Astrocyte of the cerebellum (primary cell): ENCODE measurements at regions not wholly inside any gene's neighbourhood (a gene's known extent, or its start where the extent isn't known, plus 50 kb on each side); places are given as distances from the start of the nearest gene placed in this dataset.

Experiments
- DNase-seq: peaks from one replicate; pipeline ENCODE4 v3.0.0-alpha.2; 2011; ENCODE audit warnings: low read depth
- H3K4me3 ChIP-seq: 2 replicates; pipeline ENCODE4 v1.5.1; 2011; ENCODE audit warnings: mild to moderate bottlenecking, low read depth, low read length, moderate library complexity
- in situ Hi-C: cut with HindIII; loops from 2 replicates; pipeline ENCODE4 v1.10.0; 2017; ENCODE audit warnings: low sequenced_read_pairs
- TF ChIP-seq, protein P1 (sequence below): IDR thresholded peaks from 2 replicates; pipeline ENCODE4 v1.5.1; 2012; ENCODE audit warnings: low read length, low read depth, moderate library complexity, mild to moderate bottlenecking; ENCODE audit errors: missing control alignments

- no peak for DNase-seq
- TF ChIP-seq, protein P1, sequence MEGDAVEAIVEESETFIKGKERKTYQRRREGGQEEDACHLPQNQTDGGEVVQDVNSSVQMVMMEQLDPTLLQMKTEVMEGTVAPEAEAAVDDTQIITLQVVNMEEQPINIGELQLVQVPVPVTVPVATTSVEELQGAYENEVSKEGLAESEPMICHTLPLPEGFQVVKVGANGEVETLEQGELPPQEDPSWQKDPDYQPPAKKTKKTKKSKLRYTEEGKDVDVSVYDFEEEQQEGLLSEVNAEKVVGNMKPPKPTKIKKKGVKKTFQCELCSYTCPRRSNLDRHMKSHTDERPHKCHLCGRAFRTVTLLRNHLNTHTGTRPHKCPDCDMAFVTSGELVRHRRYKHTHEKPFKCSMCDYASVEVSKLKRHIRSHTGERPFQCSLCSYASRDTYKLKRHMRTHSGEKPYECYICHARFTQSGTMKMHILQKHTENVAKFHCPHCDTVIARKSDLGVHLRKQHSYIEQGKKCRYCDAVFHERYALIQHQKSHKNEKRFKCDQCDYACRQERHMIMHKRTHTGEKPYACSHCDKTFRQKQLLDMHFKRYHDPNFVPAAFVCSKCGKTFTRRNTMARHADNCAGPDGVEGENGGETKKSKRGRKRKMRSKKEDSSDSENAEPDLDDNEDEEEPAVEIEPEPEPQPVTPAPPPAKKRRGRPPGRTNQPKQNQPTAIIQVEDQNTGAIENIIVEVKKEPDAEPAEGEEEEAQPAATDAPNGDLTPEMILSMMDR = no peak
- H3K4me3 ChIP-seq = no peak overlapping the region
- in situ Hi-C loops = no loop called here
Measured at GRCh38 chr18:22536558-22536957, 118.8 kb upstream of the CTAGE1 start.

GRCh38 chr18:22538426-22538825, 120.7 kb upstream of the CTAGE1 start:
- in situ Hi-C loops = no loop called here
- H3K4me3 ChIP-seq = no peak overlapping the region
- DNase-seq = no peak
- TF ChIP-seq, protein P1 = no peak

- no peak overlapping the region for H3K4me3 ChIP-seq
- in situ Hi-C loops = no loop called here
- TF ChIP-seq, protein P1 = no peak
- DNase-seq = no peak
Measured at GRCh38 chr18:22539051-22539765, 121.5 kb upstream of the CTAGE1 start.

DNA sequence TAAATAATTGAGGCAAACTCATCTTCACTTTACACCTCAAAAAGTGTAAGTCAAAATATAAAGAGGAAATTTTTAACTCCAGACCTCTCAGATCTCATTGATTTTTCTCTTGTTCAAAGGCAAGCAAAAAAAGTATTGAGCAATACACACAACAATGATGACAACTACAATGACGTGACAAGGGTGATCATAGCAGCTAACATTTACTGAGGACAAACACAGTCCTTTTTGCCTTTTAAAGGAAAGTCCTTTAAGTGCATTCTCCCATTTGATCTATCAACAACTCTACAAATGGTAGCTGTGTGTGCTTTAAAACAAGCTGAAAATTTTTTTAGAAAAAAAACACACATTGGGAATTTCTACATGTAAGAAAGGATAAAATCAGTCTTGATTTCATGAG, 123.5 kb upstream of the CTAGE1 start:
- H3K4me3 ChIP-seq = no peak overlapping the region
- TF ChIP-seq, protein P1 = no peak
- no peak for DNase-seq
- in situ Hi-C loops = no loop called here

DNA sequence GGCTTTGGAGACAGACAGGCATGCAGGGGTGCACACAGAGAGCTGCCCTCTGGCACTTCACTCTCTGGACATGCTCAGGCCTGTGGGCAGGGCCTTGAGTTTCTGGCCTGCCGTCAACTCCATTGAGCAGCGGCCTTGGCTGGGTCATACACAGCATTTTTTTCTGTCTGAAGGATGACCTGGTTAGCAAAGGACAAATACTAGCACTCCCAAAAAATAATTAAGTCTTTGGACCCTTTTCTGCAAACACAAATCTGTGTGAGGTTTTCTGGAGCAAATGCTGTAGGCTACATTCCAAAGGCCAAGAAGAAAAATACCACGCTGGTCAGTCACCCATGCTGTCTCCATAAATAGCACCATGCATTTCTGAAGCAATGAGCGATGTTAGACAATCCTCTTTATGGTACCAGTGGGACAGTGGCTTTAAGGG, 124.7 kb upstream of the CTAGE1 start:
- in situ Hi-C loops = no loop called here
- no peak overlapping the region for H3K4me3 ChIP-seq
- TF ChIP-seq, protein P1 = no peak
- no peak for DNase-seq

- no peak for DNase-seq
- in situ Hi-C loops = no loop called here
- TF ChIP-seq, protein P1 = no peak
- no peak overlapping the region for H3K4me3 ChIP-seq
Measured at GRCh38 chr18:22543769-22544168, 126.1 kb upstream of the CTAGE1 start.
